ENCODE measurements at regions not wholly inside any gene's neighbourhood (a gene's known extent, or its start where the extent isn't known, plus 50 kb on each side); places are given as distances from the start of the nearest gene placed in this dataset.

DNA sequence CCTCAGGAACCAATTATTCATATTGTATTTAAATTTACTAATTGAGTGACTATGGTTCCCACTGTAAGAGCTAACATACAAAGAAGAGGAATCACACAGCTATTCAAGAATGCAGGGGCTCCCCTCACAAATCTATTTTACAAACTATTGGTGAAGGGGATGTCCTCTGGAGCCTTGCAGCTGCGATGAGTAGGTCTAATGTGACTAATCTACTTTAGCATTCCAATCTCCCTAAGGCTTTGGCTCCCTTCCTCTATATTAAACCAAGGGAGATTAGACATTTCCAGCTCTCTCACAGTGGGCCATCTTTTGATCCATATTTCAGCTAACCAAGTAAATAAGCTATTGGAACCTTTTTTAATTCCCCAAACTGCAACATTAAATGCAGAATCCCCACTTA, 514.2 kb upstream of the BCHE start:
- Mint-ChIP-seq H3K36me3 (ENCODE audit: unreplicated experiment) (no peaks in the 10 kb centered on the region), H3K4me3 (ENCODE audit: unreplicated experiment) (no peak overlapping the region), H3K9me3 (ENCODE audit: unreplicated experiment) (peaks cover 30% of the 10 kb centered on the region), H3K27ac (ENCODE audit: unreplicated experiment) (no peak overlapping the region), H3K4me1 (ENCODE audit: unreplicated experiment) (no peaks in the 10 kb centered on the region), H3K27me3 (ENCODE audit: unreplicated experiment) (no peaks in the 10 kb centered on the region)
- no peak for TF ChIP-seq CTCF (IDR thresholded peaks at IDR 0.05)
- DNase-seq (ENCODE audit: extremely low spot score, unreplicated experiment) = no peak

DNA sequence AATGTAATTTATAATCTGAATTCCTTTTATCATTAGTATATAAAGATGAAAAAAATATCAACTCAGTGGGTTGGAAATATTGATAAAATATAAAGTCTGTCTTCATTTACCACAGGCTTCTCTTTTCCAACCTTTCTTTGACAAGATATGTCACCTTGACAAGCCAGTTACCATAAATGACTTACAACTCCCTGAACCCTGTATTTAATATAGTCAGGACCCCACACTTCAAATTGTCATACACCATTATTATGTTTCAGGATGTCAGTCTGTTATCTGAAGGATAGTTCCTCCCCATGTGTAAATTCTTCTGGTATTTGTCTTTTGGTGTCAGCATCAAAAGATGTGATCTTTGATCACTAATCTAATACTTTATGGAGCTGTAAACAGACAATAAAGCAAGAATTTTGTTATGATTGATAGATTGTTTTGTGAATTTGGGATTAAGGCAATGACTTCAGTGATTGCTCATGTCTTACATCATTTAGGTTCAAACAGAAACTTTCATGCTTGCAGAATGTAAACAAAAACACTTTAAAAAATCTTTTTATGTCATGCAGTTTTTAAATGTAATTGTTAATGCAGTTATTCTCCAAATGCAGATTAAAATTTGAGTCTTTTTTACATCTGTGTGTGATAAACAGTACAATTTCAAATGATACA, 503.5 kb upstream of the BCHE start:
- no peak overlapping the region for H3K4me3 Mint-ChIP-seq (ENCODE audit: unreplicated experiment)
- no peaks in the 10 kb centered on the region for H3K27me3 Mint-ChIP-seq (ENCODE audit: unreplicated experiment)
- no peak overlapping the region for H3K27ac Mint-ChIP-seq (ENCODE audit: unreplicated experiment)
- no peaks in the 10 kb centered on the region for H3K4me1 Mint-ChIP-seq (ENCODE audit: unreplicated experiment)
- TF ChIP-seq CTCF (IDR thresholded peaks at IDR 0.05) = no peak
- H3K9me3 Mint-ChIP-seq (ENCODE audit: unreplicated experiment) = peaks cover 8% of the 10 kb centered on the region
- H3K36me3 Mint-ChIP-seq (ENCODE audit: unreplicated experiment) = no peaks in the 10 kb centered on the region
- no peak for DNase-seq (ENCODE audit: extremely low spot score, unreplicated experiment)

- Mint-ChIP-seq H3K4me1 (ENCODE audit: unreplicated experiment) (no peaks in the 10 kb centered on the region), H3K27ac (ENCODE audit: unreplicated experiment) (no peak overlapping the region)
- no peak for DNase-seq (ENCODE audit: extremely low spot score, unreplicated experiment)
These were observed 487.2 kb upstream of the BCHE start for GRCh38 chr3:166324401-166324800.

GRCh38 chr3:166322391-166322790, 485.2 kb upstream of the BCHE start:
- H3K9me3 Mint-ChIP-seq (ENCODE audit: unreplicated experiment) = no peaks in the 10 kb centered on the region
- H3K4me3 Mint-ChIP-seq (ENCODE audit: unreplicated experiment) = no peak overlapping the region

More at GRCh38 chr3:166324401-166324800, 487.2 kb upstream of the BCHE start:
- H3K27me3 Mint-ChIP-seq (ENCODE audit: unreplicated experiment) = peaks cover 11% of the 10 kb centered on the region
- no peaks in the 10 kb centered on the region for H3K36me3 Mint-ChIP-seq (ENCODE audit: unreplicated experiment)
- H3K4me3 Mint-ChIP-seq (ENCODE audit: unreplicated experiment) = no peak overlapping the region
- no peak for TF ChIP-seq CTCF (IDR thresholded peaks at IDR 0.05)
- H3K9me3 Mint-ChIP-seq (ENCODE audit: unreplicated experiment) = no peaks in the 10 kb centered on the region

More at GRCh38 chr3:166322391-166322790, 485.2 kb upstream of the BCHE start:
- TF ChIP-seq CTCF (IDR thresholded peaks at IDR 0.05) = no peak
- DNase-seq (ENCODE audit: extremely low spot score, unreplicated experiment) = no peak
- no peak overlapping the region for H3K27ac Mint-ChIP-seq (ENCODE audit: unreplicated experiment)
- no peaks in the 10 kb centered on the region for H3K4me1 Mint-ChIP-seq (ENCODE audit: unreplicated experiment)
- peaks cover 11% of the 10 kb centered on the region for H3K27me3 Mint-ChIP-seq (ENCODE audit: unreplicated experiment)
- no peaks in the 10 kb centered on the region for H3K36me3 Mint-ChIP-seq (ENCODE audit: unreplicated experiment)

Data from osteocyte (in vitro differentiated cells).